A673 (cell line): ENCODE measurements at regions not wholly inside any gene's neighbourhood (a gene's known extent, or its start where the extent isn't known, plus 50 kb on each side); places are given as distances from the start of the nearest gene placed in this dataset.

Experiments used
- BruUV-seq: library from RNA; stranded (reverse); fragments of 400-500 nt; replicated peaks from 2 replicates; lab custom pipeline; 2021; lab: Mats Ljungman, UMichigan
- CTCF ChIA-PET: fragments of 300-600 bp; sonication (Branson Sonifier 250); formaldehyde crosslinking; loops from one replicate; lab custom pipeline; 2022; ENCODE audit warnings: antibody characterized with exemption; lab: Charles Lee
- POLR2A ChIA-PET: fragments of 300-600 bp; sonication (Branson Sonifier 250); formaldehyde crosslinking; loops from one replicate; lab custom pipeline; 2022; ENCODE audit warnings: antibody characterized with exemption; ENCODE audit not compliant: low non-redundant PET; lab: Charles Lee
- DNase-seq: peaks from one replicate; pipeline ENCODE4 v3.0.0-alpha.2; 2015; ENCODE audit warnings: low spot score
- H3K27ac ChIP-seq: fragments of 200-600 bp; sonication (generic); 2 replicates; pipeline ENCODE4 v1.5.1; 2016; ENCODE audit warnings: mixed run types, low read depth, mild to moderate bottlenecking, mixed read lengths, antibody characterized with exemption, low read length; ENCODE audit not compliant: poor library complexity, severe bottlenecking
- H3K27me3 ChIP-seq: fragments of 200-600 bp; sonication (generic); replicated peaks from 2 replicates; pipeline ENCODE4 v1.6.1; 2017; ENCODE audit warnings: mixed run types, low read depth, mild to moderate bottlenecking, mixed read lengths, antibody characterized with exemption, low read length; ENCODE audit not compliant: insufficient read depth, poor library complexity
- H3K36me3 ChIP-seq: fragments of 200-600 bp; sonication (generic); 2 replicates; pipeline ENCODE4 v1.6.1; 2016; ENCODE audit warnings: mixed run types, mild to moderate bottlenecking, mixed read lengths, antibody characterized with exemption, low read length; ENCODE audit not compliant: insufficient read depth, poor library complexity, severe bottlenecking
- H3K4me1 ChIP-seq: fragments of 200-600 bp; sonication (generic); 2 replicates; pipeline ENCODE4 v1.6.1; 2017; ENCODE audit warnings: mixed run types, mild to moderate bottlenecking, mixed read lengths, antibody characterized with exemption, low read length; ENCODE audit not compliant: insufficient read depth, poor library complexity, severe bottlenecking
- H3K4me3 ChIP-seq: fragments of 200-600 bp; sonication (generic); 2 replicates; pipeline ENCODE4 v1.5.1; 2016; ENCODE audit warnings: low read depth, mixed run types, mild to moderate bottlenecking, mixed read lengths, low read length; ENCODE audit not compliant: poor library complexity, severe bottlenecking
- H3K9me3 ChIP-seq: fragments of 200-600 bp; sonication (generic); 2 replicates; pipeline ENCODE4 v1.6.1; 2016; ENCODE audit warnings: mixed run types, low read depth, mild to moderate bottlenecking, mixed read lengths, antibody characterized with exemption, low read length; ENCODE audit not compliant: poor library complexity, severe bottlenecking
- EZH2 ChIP-seq: fragments of 200-600 bp; sonication (generic); IDR thresholded peaks from 2 replicates; pipeline ENCODE4 v1.6.1; 2017; ENCODE audit warnings: borderline replicate concordance, low read depth, mild to moderate bottlenecking, mixed read lengths, antibody characterized with exemption, low read length; ENCODE audit not compliant: poor library complexity, severe bottlenecking
- intact Hi-C: fragments of 100-400 bp; cut with micrococcal nuclease; formaldehyde crosslinking; loops from one replicate; pipeline ENCODE4 v1.10.0; 2022; ENCODE audit not compliant: unreplicated experiment
- TF ChIP-seq, protein P1 (sequence below): fragments of 300-800, 200-600 bp; sonication (generic); conservative IDR thresholded peaks from 2 replicates; pipeline ENCODE4 v1.5.1; 2017; ENCODE audit warnings: low read depth, mild to moderate bottlenecking, antibody characterized with exemption, low read length, moderate library complexity, mixed read lengths

DNA sequence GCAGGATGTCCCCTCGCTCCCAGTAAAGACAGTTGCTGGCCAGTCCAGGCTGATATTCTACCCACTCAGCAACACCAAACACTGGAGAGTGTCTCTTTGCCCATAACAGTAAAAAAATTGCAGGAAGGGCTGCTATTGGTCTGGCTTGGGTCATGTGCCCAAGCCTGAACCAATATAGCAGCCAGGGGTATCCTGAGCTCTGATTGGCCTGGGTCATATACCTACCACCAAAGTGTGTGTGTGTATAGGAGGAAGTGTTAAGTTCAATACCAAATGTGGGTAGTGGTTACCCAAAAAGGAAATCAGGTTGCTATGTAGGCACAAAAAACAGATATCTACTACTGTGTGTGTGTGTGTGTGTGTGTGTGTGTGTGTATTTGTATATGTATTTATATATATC lies 373.2 kb downstream of the BCOR start:
- H3K27ac ChIP-seq: no peak overlapping the region
- no peak for TF ChIP-seq EZH2
- TF ChIP-seq, protein P1, sequence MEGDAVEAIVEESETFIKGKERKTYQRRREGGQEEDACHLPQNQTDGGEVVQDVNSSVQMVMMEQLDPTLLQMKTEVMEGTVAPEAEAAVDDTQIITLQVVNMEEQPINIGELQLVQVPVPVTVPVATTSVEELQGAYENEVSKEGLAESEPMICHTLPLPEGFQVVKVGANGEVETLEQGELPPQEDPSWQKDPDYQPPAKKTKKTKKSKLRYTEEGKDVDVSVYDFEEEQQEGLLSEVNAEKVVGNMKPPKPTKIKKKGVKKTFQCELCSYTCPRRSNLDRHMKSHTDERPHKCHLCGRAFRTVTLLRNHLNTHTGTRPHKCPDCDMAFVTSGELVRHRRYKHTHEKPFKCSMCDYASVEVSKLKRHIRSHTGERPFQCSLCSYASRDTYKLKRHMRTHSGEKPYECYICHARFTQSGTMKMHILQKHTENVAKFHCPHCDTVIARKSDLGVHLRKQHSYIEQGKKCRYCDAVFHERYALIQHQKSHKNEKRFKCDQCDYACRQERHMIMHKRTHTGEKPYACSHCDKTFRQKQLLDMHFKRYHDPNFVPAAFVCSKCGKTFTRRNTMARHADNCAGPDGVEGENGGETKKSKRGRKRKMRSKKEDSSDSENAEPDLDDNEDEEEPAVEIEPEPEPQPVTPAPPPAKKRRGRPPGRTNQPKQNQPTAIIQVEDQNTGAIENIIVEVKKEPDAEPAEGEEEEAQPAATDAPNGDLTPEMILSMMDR: no peak
- POLR2A ChIA-PET: no interaction called here

DNA sequence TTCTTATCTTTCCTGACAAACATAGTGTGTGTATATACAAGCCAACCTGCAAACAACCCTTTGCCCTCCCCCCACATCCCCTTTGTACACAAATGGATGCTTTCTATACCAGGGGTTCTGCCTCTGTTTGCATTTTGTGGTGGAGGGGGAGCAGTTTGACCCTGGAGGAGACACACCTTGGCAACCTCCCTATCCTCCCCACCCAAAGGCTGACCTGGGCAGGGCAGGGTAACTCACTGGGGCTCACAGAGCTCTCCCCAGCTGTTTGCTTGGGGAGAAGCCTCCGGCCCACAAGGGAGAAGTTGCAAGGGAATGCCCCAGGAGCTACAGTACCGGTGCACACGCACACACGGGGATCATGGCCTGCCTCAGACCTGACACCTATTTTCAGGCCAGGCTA lies 372.6 kb downstream of the BCOR start:
- BruUV-seq: no TSS peak
- Histone ChIP-seq H3K4me3 (no peak overlapping the region), H3K9me3 (no peaks in the 10 kb centered on the region), H3K27me3 (no peaks in the 10 kb centered on the region), H3K27ac (no peak overlapping the region), H3K36me3 (no peaks in the 10 kb centered on the region), H3K4me1 (peaks cover 19% of the 10 kb centered on the region)
- no peak for DNase-seq
- no peak for TF ChIP-seq EZH2
- TF ChIP-seq, protein P1: no peak
- POLR2A ChIA-PET: no interaction called here
- CTCF ChIA-PET: no interaction called here
- intact Hi-C loops: loop anchor here (5.0 kb wide), 2 partner anchors 287 to 447 kb away; no protein-coding TSS in a partner anchor

More for the DNA sequence above, 373.2 kb downstream of the BCOR start:
- Histone ChIP-seq H3K4me1 (peaks cover 19% of the 10 kb centered on the region), H3K27me3 (no peaks in the 10 kb centered on the region), H3K4me3 (no peak overlapping the region), H3K36me3 (no peaks in the 10 kb centered on the region), H3K9me3 (no peaks in the 10 kb centered on the region)
- BruUV-seq: no TSS peak
- CTCF ChIA-PET: no interaction called here
- no peak for DNase-seq
- intact Hi-C loops: no loop called here

DNA sequence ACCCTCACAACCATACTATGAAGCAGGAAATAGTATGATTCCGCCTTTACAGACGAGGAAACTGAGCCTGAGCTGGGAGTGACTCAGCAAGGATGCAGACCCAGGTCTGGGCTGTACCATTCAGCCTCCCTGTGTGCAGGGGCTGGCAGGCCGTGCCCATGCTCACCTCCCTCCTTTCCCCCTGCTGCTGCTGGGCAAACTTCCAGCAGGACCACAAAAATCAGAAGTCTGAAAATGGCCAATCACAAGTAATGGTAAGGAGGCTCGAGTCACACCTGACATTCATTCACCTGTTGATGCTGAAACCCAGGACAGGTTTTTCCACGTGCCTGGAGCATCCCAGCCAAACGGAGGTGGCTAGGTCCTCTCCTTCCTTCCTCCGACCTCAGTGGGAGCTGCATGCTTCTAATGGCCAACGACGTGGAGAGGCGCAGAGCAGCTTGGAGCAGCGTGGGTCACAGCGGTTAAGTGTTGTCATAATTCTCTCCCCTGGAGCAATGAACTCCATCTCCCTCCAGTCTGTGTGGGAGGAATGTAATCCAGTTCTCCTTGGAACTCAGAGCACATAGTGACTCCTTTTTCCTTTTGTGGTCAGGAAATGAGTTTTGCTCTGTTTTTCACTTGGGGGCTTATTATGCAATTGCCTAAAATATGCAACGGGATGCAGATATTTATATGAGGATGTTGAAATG lies 371.7 kb downstream of the BCOR start:
- ChIA-PET POLR2A (no interaction called here), CTCF (no interaction called here)
- intact Hi-C loops: loop anchor here (5.0 kb wide), 2 partner anchors 286 to 446 kb away; no protein-coding TSS in a partner anchor
- no peaks in the 10 kb centered on the region for H3K36me3 ChIP-seq
- TF ChIP-seq, protein P1: no peak
- TF ChIP-seq EZH2: no peak
- H3K4me3 ChIP-seq: no peak overlapping the region
- DNase-seq: peak; percentile 79
- H3K4me1 ChIP-seq: peaks cover 22% of the 10 kb centered on the region
- no peaks in the 10 kb centered on the region for H3K9me3 ChIP-seq
- BruUV-seq: no TSS peak
- no peaks in the 10 kb centered on the region for H3K27me3 ChIP-seq
- H3K27ac ChIP-seq: no peak overlapping the region
